HG03457 (cell line): ENCODE measurements at regions not wholly inside any gene's neighbourhood (a gene's known extent, or its start where the extent isn't known, plus 50 kb on each side); places are given as distances from the start of the nearest gene placed in this dataset.

Experiments used
- ATAC-seq: cut with Tn5 transposase; IDR thresholded peaks from one replicate; pipeline ENCODE4 v1.9.1; 2021; ENCODE audit warnings: moderate number of reproducible peaks; ENCODE audit not compliant: unreplicated experiment

GRCh38 chr13:39279077-39279476 is 240.8 kb downstream of the NHLRC3 start:
- ATAC-seq: no peak

- no peak for ATAC-seq
Observed at GRCh38 chr13:39281539-39282150, 243.4 kb downstream of the NHLRC3 start.

- ATAC-seq: peak; percentile 91
Observed at GRCh38 chr13:39282400-39282972, 244.2 kb downstream of the NHLRC3 start.

GRCh38 chr13:39283072-39283471 is 244.8 kb downstream of the NHLRC3 start:
- ATAC-seq: peak; percentile 21

GRCh38 chr13:39284801-39285388 is 246.6 kb downstream of the NHLRC3 start:
- no peak for ATAC-seq
